ENCODE measurements at regions not wholly inside any gene's neighbourhood (a gene's known extent, or its start where the extent isn't known, plus 50 kb on each side); places are given as distances from the start of the nearest gene placed in this dataset.

DNA sequence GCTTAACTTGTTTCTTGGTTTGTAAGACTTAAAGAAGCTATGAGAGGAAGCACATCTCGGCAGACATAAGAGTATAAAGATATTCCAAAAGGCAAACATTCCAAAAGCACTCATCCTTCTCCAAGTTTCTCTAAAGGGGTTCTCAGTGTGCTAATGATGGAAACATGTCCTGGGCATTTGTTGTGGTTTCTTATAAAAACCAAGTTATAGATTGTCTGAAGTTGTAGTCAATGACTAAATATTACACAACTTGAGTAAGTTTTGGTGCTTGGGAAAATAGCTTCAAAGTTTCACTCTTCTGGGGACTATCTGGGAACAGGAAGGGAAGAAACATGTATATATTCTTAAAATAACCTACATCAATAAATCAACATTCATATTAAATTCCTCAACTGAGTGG, 128.3 kb upstream of the TBX18 start:
- H3K4me2 ChIP-seq (ENCODE audit: insufficient read depth, low read length): no peak overlapping the region
- H3K9ac ChIP-seq (ENCODE audit: insufficient read depth in 1 of 2, low read depth in 2 of 2, low read length in 2 of 2): no peak overlapping the region
- FAIRE-seq (no peak), ATAC-seq (no peak), DNase-seq (ENCODE audit: extremely low read depth in 1 of 4, low spot score in 3 of 4) (no peak)
- H3K4me1 ChIP-seq (replicated peaks in 1 of 2; ENCODE audit: control insufficient read depth in 2 of 2, insufficient read depth in 2 of 2, low read length in 2 of 2): no peaks in the 10 kb centered on the region
- in situ Hi-C loops (cut with MboI) (no loop called here), intact Hi-C loops (cut with micrococcal nuclease) (no loop called here)
- no peaks in the 10 kb centered on the region for H3K9me1 ChIP-seq (ENCODE audit: control insufficient read depth, insufficient read depth, low read length)
- no peak overlapping the region for H2AFZ ChIP-seq (ENCODE audit: low read depth, low read length)
- no peaks in the 10 kb centered on the region for H3K36me3 ChIP-seq (ENCODE audit: control insufficient read depth, insufficient read depth, low read length)
- no peak for TF ChIP-seq FOXJ2 (tag; IDR thresholded peaks at IDR 0.05)
- no peak for TF ChIP-seq NCOA4 (IDR thresholded peaks at IDR 0.05; ENCODE audit: partially characterized antibody)
- TF ChIP-seq PTRF (tag; IDR thresholded peaks at IDR 0.05): no peak
- TF ChIP-seq NCOA6 (IDR thresholded peaks at IDR 0.05): no peak
- no peak for TF ChIP-seq CHCHD3 (CRISPR knock-in tag; IDR thresholded peaks at IDR 0.05)
- TF ChIP-seq MAFK (IDR thresholded peaks at IDR 0.05; ENCODE audit: low read length): no peak
- TF ChIP-seq NELFE (IDR thresholded peaks at IDR 0.05; ENCODE audit: insufficient read depth, insufficient read length): no peak
- no peak overlapping the region for H3K4me3 ChIP-seq
- no peaks in the 10 kb centered on the region for H3K79me2 ChIP-seq (ENCODE audit: control insufficient read depth, insufficient read depth, low read length)
- no peaks in the 10 kb centered on the region for H3K9me3 ChIP-seq (replicated peaks; ENCODE audit: control insufficient read depth, insufficient read depth, low read depth, low read length)
- no peak overlapping the region for H3K27ac ChIP-seq (ENCODE audit: extremely low read depth, low read depth, low read length)
- no TSS peak for BruUV-seq (replicated peaks)
- no peaks in the 10 kb centered on the region for H3K27me3 ChIP-seq (ENCODE audit: control insufficient read depth in 2 of 2, insufficient read depth in 2 of 2, low read length in 2 of 2)
- no peaks in the 10 kb centered on the region for H4K20me1 ChIP-seq (replicated peaks; ENCODE audit: control insufficient read depth, insufficient read depth, low read length)
- 0% methylated on average over 1 of the region's 1 CpG for WGBS (ENCODE audit: insufficient coverage, low coverage, missing lambda C conversion rate)
- CTCF ChIA-PET (ENCODE audit: low intra/inter-chr PET ratio): no interaction called here
- POLR2A ChIA-PET: no interaction called here

Data from K562 (cell line).